Kidney (tissue), 13 donors: ENCODE measurements at regions not wholly inside any gene's neighbourhood (a gene's known extent, or its start where the extent isn't known, plus 50 kb on each side); places are given as distances from the start of the nearest gene placed in this dataset.

Experiments
- DNase-seq, 5 donors: peaks; one replicate each; pipeline ENCODE4 v3.0.0-alpha.2; 2013 to 2020
- FAIRE-seq: peaks from 2 replicates; lab custom pipeline; 2012; peaks lifted over from hg19 to GRCh38; lab: Jason Lieb, UNC
- H3K27ac ChIP-seq, 2 donors: one replicate each; pipeline ENCODE4 v1.7.0; 2013; ENCODE audit warnings: low read depth in 2 of 2, low read length in 2 of 2, inconsistent platforms in 1 of 2
- H3K27me3 ChIP-seq: one replicate; pipeline ENCODE4 v1.7.1; 2013; ENCODE audit warnings: low read length, inconsistent platforms; ENCODE audit not compliant: control insufficient read depth, insufficient read depth
- H3K36me3 ChIP-seq, 3 donors: one replicate each; pipeline versions ENCODE4 v1.7.0 to v1.7.1; 2013; ENCODE audit warnings: low read length in 3 of 3, control low read depth in 1 of 3, inconsistent platforms in 1 of 3; ENCODE audit not compliant: insufficient read depth in 3 of 3, control insufficient read depth in 2 of 3
- H3K4me1 ChIP-seq, 3 donors: one replicate each; pipeline versions ENCODE4 v1.7.0 to v1.7.1; 2013; ENCODE audit warnings: low read length in 3 of 3, inconsistent platforms in 1 of 3, low read depth in 1 of 3; ENCODE audit not compliant: control insufficient read depth in 2 of 3, insufficient read depth in 2 of 3
- H3K4me3 ChIP-seq, 3 donors: one replicate each; pipeline versions ENCODE4 v1.7.0 to v1.8.1; 2013; ENCODE audit warnings: low read length in 3 of 3, control low read depth in 1 of 3, inconsistent platforms in 1 of 3
- H3K9ac ChIP-seq, 3 donors: one replicate each; pipeline versions ENCODE4 v1.7.0 to v1.7.1; 2013; ENCODE audit warnings: low read length in 3 of 3, control low read depth in 1 of 3, inconsistent platforms in 1 of 3
- H3K9me3 ChIP-seq, 3 donors: one replicate each; pipeline versions ENCODE4 v1.7.0 to v1.7.1; 2013; ENCODE audit warnings: low read length in 3 of 3, control low read depth in 1 of 3, inconsistent platforms in 1 of 3; ENCODE audit not compliant: control insufficient read depth in 2 of 3, insufficient read depth in 1 of 3
- CTCF ChIP-seq: IDR thresholded peaks from 3 replicates; pipeline ENCODE4 v1.5.1; 2012; ENCODE audit warnings: mild to moderate bottlenecking, moderate library complexity, borderline replicate concordance; ENCODE audit not compliant: insufficient read depth; ENCODE audit errors: extremely low read depth
- intact Hi-C: fragments of 100-400 bp; cut with DNase I; formaldehyde crosslinking; loops from one replicate; pipeline ENCODE4 v1.11.1; 2022
- donor health status: control.
- donor health status: control.
- donor health status: control.
- donor health status: control.
- donor health status: control.
- donor health status: DM: yes; HTN: yes; CAD: no.
- donor health status: Normal renal cell carcinoma (clear cell type).

- no peak for FAIRE-seq
- TF ChIP-seq CTCF, result no peak
- H3K27me3 ChIP-seq, result no peaks in the 10 kb centered on the region
- no peaks in the 10 kb centered on the region for H3K36me3 ChIP-seq
- H3K27ac ChIP-seq, result no peak overlapping the region
- H3K9ac ChIP-seq, result no peak overlapping the region
- no peak overlapping the region for H3K4me3 ChIP-seq
- intact Hi-C loops, result no loop called here
- H3K4me1 ChIP-seq, result peaks cover 0 to 8% (median 0%) of the 10 kb centered on the region in 3 donors
- DNase-seq, result no peak
- peaks cover 0 to 3% (median 0%) of the 10 kb centered on the region in 3 donors for H3K9me3 ChIP-seq
These were observed 54.8 kb upstream of the FTH1 start for GRCh38 chr11:62022211-62022610.

- no peak for DNase-seq
- FAIRE-seq, result no peak
- Histone ChIP-seq H3K27ac (no peak overlapping the region), H3K4me3 (no peak overlapping the region), H3K9ac (no peak overlapping the region), H3K9me3 (peaks cover 0 to 3% (median 0%) of the 10 kb centered on the region in 3 donors), H3K27me3 (no peaks in the 10 kb centered on the region), H3K4me1 (peaks cover 0 to 8% (median 0%) of the 10 kb centered on the region in 3 donors), H3K36me3 (no peaks in the 10 kb centered on the region)
- intact Hi-C loops, result no loop called here
- TF ChIP-seq CTCF, result no peak
These were observed 53.2 kb upstream of the FTH1 start for GRCh38 chr11:62020661-62021060.

- intact Hi-C loops, result no loop called here
- Histone ChIP-seq H3K27ac (no peak overlapping the region), H3K36me3 (no peaks in the 10 kb centered on the region), H3K4me3 (no peak overlapping the region), H3K27me3 (no peaks in the 10 kb centered on the region), H3K9me3 (peaks cover 0 to 3% (median 0%) of the 10 kb centered on the region in 3 donors), H3K9ac (no peak overlapping the region), H3K4me1 (peaks cover 0 to 2% (median 0%) of the 10 kb centered on the region in 3 donors)
- DNase-seq (no peak), FAIRE-seq (no peak)
- TF ChIP-seq CTCF, result no peak
These were observed 51.7 kb upstream of the FTH1 start for GRCh38 chr11:62018981-62019664.
